ENCODE measurements at regions not wholly inside any gene's neighbourhood (a gene's known extent, or its start where the extent isn't known, plus 50 kb on each side); places are given as distances from the start of the nearest gene placed in this dataset.

DNA sequence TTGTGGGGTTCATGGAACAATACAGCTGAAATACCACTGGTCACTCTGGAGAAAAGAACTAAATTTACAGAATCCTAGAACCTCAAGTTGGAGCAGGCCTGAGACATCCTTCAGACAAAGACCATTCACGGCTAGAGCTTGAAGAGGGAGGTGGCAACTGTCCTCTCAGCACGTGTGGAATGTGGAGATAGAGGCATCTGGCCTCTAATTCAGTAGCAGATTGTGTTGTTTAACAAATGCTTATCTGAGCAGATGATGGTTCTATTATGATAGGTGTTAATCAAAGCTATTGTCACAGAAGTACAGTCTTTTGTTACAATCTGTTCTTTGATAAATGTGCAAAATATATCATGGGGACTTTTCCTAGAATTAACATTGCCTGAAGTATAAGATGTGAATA lies 121.7 kb upstream of the KCNIP4 start:
- H3K79me2 ChIP-seq (ENCODE audit: insufficient read depth, low read length) = no peaks in the 10 kb centered on the region
- H3K36me3 ChIP-seq (ENCODE audit: insufficient read depth, low read length) = no peaks in the 10 kb centered on the region
- no peaks in the 10 kb centered on the region for H3K27me3 ChIP-seq (ENCODE audit: insufficient read depth, low read length, poor library complexity)
- ATAC-seq (ENCODE audit: insufficient read depth, low read depth) = no peak
- no peak overlapping the region for H3K4me3 ChIP-seq (ENCODE audit: low read depth in 1 of 2, low read length in 2 of 2)
- H3K4me1 ChIP-seq (ENCODE audit: insufficient read depth, low read length) = no peaks in the 10 kb centered on the region
- no peak for DNase-seq
- H2AFZ ChIP-seq (ENCODE audit: low read depth, low read length) = no peak overlapping the region
- no peak overlapping the region for H3K27ac ChIP-seq (ENCODE audit: low read length)
- no peak for TF ChIP-seq EZH2 (IDR thresholded peaks at IDR 0.05; ENCODE audit: borderline replicate concordance, low read depth, low read length, severe bottlenecking)
- TF ChIP-seq CTCF (IDR thresholded peaks at IDR 0.05; ENCODE audit: borderline replicate concordance, extremely low read depth, low read length, poor library complexity, severe bottlenecking) = no peak
- no peaks in the 10 kb centered on the region for H3K9me3 ChIP-seq (ENCODE audit: insufficient read depth, low read length, severe bottlenecking)
- H3K9ac ChIP-seq (ENCODE audit: low read depth, low read length) = no peak overlapping the region
- no peak overlapping the region for H3K4me2 ChIP-seq (ENCODE audit: insufficient read depth, low read length)
- no peaks in the 10 kb centered on the region for H4K20me1 ChIP-seq (ENCODE audit: insufficient read depth, low read length)

DNA sequence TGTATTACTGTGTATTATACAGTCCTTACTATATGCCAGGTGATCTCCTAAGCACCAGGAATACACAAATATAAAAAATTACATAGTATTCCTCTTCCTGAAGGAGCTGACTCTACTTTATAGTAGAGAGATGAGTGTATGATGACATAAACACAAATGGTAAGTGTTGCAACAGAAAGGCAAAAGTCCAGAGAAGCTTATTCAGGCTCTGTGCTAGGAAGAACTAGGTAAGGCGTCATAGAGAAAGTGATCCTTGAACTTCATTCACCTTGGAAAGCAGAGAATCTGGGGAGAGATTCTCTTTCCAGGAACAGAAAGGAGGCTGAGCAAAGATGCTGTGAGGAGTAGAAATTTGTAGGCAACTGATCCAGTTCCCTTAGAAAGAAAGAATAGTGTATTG lies 115.0 kb upstream of the KCNIP4 start:
- H3K4me1 ChIP-seq (ENCODE audit: insufficient read depth, low read length) = no peaks in the 10 kb centered on the region

GRCh38 chr4:22062676-22063075 lies 114.1 kb upstream of the KCNIP4 start:
- H3K27ac ChIP-seq (ENCODE audit: low read length) = no peak overlapping the region
- H3K79me2 ChIP-seq (ENCODE audit: insufficient read depth, low read length) = no peaks in the 10 kb centered on the region
- H2AFZ ChIP-seq (ENCODE audit: low read depth, low read length) = no peak overlapping the region
- no peaks in the 10 kb centered on the region for H3K9me3 ChIP-seq (ENCODE audit: insufficient read depth, low read length, severe bottlenecking)
- H3K9ac ChIP-seq (ENCODE audit: low read depth, low read length) = no peak overlapping the region
- H3K4me3 ChIP-seq (ENCODE audit: low read depth in 1 of 2, low read length in 2 of 2) = no peak overlapping the region
- DNase-seq = no peak
- no peaks in the 10 kb centered on the region for H4K20me1 ChIP-seq (ENCODE audit: insufficient read depth, low read length)
- H3K4me2 ChIP-seq (ENCODE audit: insufficient read depth, low read length) = no peak overlapping the region
- H3K27me3 ChIP-seq (ENCODE audit: insufficient read depth, low read length, poor library complexity) = no peaks in the 10 kb centered on the region
- TF ChIP-seq CTCF (IDR thresholded peaks at IDR 0.05; ENCODE audit: borderline replicate concordance, extremely low read depth, low read length, poor library complexity, severe bottlenecking) = no peak
- TF ChIP-seq EZH2 (IDR thresholded peaks at IDR 0.05; ENCODE audit: borderline replicate concordance, low read depth, low read length, severe bottlenecking) = no peak
- H3K36me3 ChIP-seq (ENCODE audit: insufficient read depth, low read length) = no peaks in the 10 kb centered on the region
- no peak for ATAC-seq (ENCODE audit: insufficient read depth, low read depth)
- H3K4me1 ChIP-seq (ENCODE audit: insufficient read depth, low read length) = no peaks in the 10 kb centered on the region

More for the DNA sequence above, 115.0 kb upstream of the KCNIP4 start:
- Histone ChIP-seq H3K9me3 (ENCODE audit: insufficient read depth, low read length, severe bottlenecking) (no peaks in the 10 kb centered on the region), H3K36me3 (ENCODE audit: insufficient read depth, low read length) (no peaks in the 10 kb centered on the region), H3K27ac (ENCODE audit: low read length) (no peak overlapping the region), H3K27me3 (ENCODE audit: insufficient read depth, low read length, poor library complexity) (no peaks in the 10 kb centered on the region), H3K4me2 (ENCODE audit: insufficient read depth, low read length) (no peak overlapping the region), H3K9ac (ENCODE audit: low read depth, low read length) (no peak overlapping the region), H3K79me2 (ENCODE audit: insufficient read depth, low read length) (no peaks in the 10 kb centered on the region), H4K20me1 (ENCODE audit: insufficient read depth, low read length) (no peaks in the 10 kb centered on the region), H3K4me3 (ENCODE audit: low read depth in 1 of 2, low read length in 2 of 2) (no peak overlapping the region), H2AFZ (ENCODE audit: low read depth, low read length) (no peak overlapping the region)
- DNase-seq (no peak), ATAC-seq (ENCODE audit: insufficient read depth, low read depth) (no peak)
- no peak for TF ChIP-seq EZH2 (IDR thresholded peaks at IDR 0.05; ENCODE audit: borderline replicate concordance, low read depth, low read length, severe bottlenecking)
- no peak for TF ChIP-seq CTCF (IDR thresholded peaks at IDR 0.05; ENCODE audit: borderline replicate concordance, extremely low read depth, low read length, poor library complexity, severe bottlenecking)

GRCh38 chr4:22055954-22056353 lies 107.4 kb upstream of the KCNIP4 start:
- H3K27ac ChIP-seq (ENCODE audit: low read length) = no peak overlapping the region
- no peaks in the 10 kb centered on the region for H3K79me2 ChIP-seq (ENCODE audit: insufficient read depth, low read length)
- no peaks in the 10 kb centered on the region for H3K4me1 ChIP-seq (ENCODE audit: insufficient read depth, low read length)
- no peaks in the 10 kb centered on the region for H3K36me3 ChIP-seq (ENCODE audit: insufficient read depth, low read length)
- TF ChIP-seq EZH2 (IDR thresholded peaks at IDR 0.05; ENCODE audit: borderline replicate concordance, low read depth, low read length, severe bottlenecking) (no peak), CTCF (IDR thresholded peaks at IDR 0.05; ENCODE audit: borderline replicate concordance, extremely low read depth, low read length, poor library complexity, severe bottlenecking) (no peak)
- H3K4me2 ChIP-seq (ENCODE audit: insufficient read depth, low read length) = no peak overlapping the region
- H3K9ac ChIP-seq (ENCODE audit: low read depth, low read length) = no peak overlapping the region
- no peak overlapping the region for H2AFZ ChIP-seq (ENCODE audit: low read depth, low read length)
- H3K4me3 ChIP-seq (ENCODE audit: low read depth in 1 of 2, low read length in 2 of 2) = no peak overlapping the region
- H4K20me1 ChIP-seq (ENCODE audit: insufficient read depth, low read length) = no peaks in the 10 kb centered on the region
- H3K27me3 ChIP-seq (ENCODE audit: insufficient read depth, low read length, poor library complexity) = no peaks in the 10 kb centered on the region
- no peaks in the 10 kb centered on the region for H3K9me3 ChIP-seq (ENCODE audit: insufficient read depth, low read length, severe bottlenecking)
- ATAC-seq (ENCODE audit: insufficient read depth, low read depth) = no peak
- DNase-seq = no peak
